ENCODE measurements at regions not wholly inside any gene's neighbourhood (a gene's known extent, or its start where the extent isn't known, plus 50 kb on each side); places are given as distances from the start of the nearest gene placed in this dataset.

DNA sequence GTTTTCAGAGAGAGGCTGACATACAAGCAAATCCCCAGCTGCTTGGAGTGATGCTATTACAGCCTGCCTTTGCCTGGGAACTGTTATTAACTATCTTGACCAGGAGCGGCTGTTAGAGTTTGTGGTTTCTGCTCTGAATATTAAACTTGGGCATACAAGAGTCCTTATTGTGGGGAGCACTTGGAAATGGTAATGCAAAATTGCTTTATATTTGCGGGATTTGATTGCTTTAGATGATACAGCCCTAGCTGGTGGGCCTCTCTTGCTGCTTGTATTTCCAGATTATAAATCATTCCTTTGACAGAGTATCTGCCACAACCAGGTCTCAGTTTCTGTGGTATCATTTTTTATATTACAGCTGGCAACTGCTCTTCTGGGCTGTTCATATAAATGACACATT, 101.9 kb upstream of the FAM204A start (continued):
- no peak for TF ChIP-seq E2F4 (CRISPR knock-in tag; IDR thresholded peaks at IDR 0.05; ENCODE audit: borderline replicate concordance, low read depth)

- TF ChIP-seq ZNF396 (CRISPR knock-in tag; IDR thresholded peaks at IDR 0.05; ENCODE audit: borderline replicate concordance), result no peak
- TF ChIP-seq, protein P1, sequence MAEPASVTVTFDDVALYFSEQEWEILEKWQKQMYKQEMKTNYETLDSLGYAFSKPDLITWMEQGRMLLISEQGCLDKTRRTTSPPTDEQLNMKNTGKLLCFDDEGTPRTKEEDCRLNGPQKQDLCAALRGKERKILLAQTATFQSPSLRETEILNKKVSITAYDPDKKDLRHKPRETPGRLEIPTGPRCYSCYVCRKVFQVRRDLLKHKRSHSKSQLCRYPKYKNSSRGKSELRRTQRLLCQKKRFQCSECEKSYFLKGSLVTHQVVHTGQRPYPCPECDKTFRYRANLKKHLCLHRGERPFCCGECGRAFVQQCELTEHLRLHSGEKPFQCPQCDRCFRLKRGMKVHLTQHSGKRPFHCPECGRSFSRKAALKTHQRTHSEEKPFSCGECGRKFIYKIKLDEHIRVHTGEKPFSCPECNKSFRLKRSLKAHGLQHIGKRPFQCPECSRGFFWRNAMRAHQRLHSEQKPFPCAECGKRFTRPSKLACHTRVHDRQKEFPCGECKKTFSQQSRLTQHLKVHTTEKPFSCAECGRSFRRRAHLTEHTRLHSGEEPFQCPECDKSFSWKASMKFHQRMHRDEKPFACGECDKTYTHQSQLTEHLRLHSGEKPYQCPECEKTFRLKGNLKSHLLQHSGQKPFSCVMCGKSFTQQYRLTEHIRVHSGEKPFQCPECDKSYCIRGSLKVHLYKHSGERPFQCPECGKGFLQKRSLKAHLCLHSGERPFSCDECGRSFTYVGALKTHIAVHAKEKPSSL (CRISPR knock-in tag; conservative IDR thresholded peaks at IDR 0.05), result no peak
- no peak for TF ChIP-seq KAT7 (CRISPR knock-in tag; IDR thresholded peaks at IDR 0.05; ENCODE audit: borderline replicate concordance)
- TF ChIP-seq ZNF219 (CRISPR knock-in tag; IDR thresholded peaks at IDR 0.05; ENCODE audit: borderline replicate concordance), result no peak
- no peak for TF ChIP-seq AFF4 (CRISPR knock-in tag; IDR thresholded peaks at IDR 0.05; ENCODE audit: borderline replicate concordance)
- TF ChIP-seq, protein P2, sequence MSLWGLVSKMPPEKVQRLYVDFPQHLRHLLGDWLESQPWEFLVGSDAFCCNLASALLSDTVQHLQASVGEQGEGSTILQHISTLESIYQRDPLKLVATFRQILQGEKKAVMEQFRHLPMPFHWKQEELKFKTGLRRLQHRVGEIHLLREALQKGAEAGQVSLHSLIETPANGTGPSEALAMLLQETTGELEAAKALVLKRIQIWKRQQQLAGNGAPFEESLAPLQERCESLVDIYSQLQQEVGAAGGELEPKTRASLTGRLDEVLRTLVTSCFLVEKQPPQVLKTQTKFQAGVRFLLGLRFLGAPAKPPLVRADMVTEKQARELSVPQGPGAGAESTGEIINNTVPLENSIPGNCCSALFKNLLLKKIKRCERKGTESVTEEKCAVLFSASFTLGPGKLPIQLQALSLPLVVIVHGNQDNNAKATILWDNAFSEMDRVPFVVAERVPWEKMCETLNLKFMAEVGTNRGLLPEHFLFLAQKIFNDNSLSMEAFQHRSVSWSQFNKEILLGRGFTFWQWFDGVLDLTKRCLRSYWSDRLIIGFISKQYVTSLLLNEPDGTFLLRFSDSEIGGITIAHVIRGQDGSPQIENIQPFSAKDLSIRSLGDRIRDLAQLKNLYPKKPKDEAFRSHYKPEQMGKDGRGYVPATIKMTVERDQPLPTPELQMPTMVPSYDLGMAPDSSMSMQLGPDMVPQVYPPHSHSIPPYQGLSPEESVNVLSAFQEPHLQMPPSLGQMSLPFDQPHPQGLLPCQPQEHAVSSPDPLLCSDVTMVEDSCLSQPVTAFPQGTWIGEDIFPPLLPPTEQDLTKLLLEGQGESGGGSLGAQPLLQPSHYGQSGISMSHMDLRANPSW (CRISPR knock-in tag; conservative IDR thresholded peaks at IDR 0.05; ENCODE audit: low read depth), result no peak
- TF ChIP-seq NR3C1 (CRISPR knock-in tag; conservative IDR thresholded peaks at IDR 0.05; ENCODE audit: low read depth), result no peak
- no peak for TF ChIP-seq SMAD3 (CRISPR knock-in tag; IDR thresholded peaks at IDR 0.05; ENCODE audit: borderline replicate concordance)
- TF ChIP-seq TEAD1 (CRISPR knock-in tag; IDR thresholded peaks at IDR 0.05), result no peak
- TF ChIP-seq ZNF121 (CRISPR knock-in tag; IDR thresholded peaks at IDR 0.05), result no peak
- no peak for TF ChIP-seq ZBTB21 (CRISPR knock-in tag; IDR thresholded peaks at IDR 0.05; ENCODE audit: borderline replicate concordance)
- TF ChIP-seq, protein P3, sequence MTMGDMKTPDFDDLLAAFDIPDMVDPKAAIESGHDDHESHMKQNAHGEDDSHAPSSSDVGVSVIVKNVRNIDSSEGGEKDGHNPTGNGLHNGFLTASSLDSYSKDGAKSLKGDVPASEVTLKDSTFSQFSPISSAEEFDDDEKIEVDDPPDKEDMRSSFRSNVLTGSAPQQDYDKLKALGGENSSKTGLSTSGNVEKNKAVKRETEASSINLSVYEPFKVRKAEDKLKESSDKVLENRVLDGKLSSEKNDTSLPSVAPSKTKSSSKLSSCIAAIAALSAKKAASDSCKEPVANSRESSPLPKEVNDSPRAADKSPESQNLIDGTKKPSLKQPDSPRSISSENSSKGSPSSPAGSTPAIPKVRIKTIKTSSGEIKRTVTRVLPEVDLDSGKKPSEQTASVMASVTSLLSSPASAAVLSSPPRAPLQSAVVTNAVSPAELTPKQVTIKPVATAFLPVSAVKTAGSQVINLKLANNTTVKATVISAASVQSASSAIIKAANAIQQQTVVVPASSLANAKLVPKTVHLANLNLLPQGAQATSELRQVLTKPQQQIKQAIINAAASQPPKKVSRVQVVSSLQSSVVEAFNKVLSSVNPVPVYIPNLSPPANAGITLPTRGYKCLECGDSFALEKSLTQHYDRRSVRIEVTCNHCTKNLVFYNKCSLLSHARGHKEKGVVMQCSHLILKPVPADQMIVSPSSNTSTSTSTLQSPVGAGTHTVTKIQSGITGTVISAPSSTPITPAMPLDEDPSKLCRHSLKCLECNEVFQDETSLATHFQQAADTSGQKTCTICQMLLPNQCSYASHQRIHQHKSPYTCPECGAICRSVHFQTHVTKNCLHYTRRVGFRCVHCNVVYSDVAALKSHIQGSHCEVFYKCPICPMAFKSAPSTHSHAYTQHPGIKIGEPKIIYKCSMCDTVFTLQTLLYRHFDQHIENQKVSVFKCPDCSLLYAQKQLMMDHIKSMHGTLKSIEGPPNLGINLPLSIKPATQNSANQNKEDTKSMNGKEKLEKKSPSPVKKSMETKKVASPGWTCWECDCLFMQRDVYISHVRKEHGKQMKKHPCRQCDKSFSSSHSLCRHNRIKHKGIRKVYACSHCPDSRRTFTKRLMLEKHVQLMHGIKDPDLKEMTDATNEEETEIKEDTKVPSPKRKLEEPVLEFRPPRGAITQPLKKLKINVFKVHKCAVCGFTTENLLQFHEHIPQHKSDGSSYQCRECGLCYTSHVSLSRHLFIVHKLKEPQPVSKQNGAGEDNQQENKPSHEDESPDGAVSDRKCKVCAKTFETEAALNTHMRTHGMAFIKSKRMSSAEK (CRISPR knock-in tag; IDR thresholded peaks at IDR 0.05; ENCODE audit: borderline replicate concordance), result no peak
- no peak for TF ChIP-seq CTCF (IDR thresholded peaks at IDR 0.05)
- TF ChIP-seq, protein P4, sequence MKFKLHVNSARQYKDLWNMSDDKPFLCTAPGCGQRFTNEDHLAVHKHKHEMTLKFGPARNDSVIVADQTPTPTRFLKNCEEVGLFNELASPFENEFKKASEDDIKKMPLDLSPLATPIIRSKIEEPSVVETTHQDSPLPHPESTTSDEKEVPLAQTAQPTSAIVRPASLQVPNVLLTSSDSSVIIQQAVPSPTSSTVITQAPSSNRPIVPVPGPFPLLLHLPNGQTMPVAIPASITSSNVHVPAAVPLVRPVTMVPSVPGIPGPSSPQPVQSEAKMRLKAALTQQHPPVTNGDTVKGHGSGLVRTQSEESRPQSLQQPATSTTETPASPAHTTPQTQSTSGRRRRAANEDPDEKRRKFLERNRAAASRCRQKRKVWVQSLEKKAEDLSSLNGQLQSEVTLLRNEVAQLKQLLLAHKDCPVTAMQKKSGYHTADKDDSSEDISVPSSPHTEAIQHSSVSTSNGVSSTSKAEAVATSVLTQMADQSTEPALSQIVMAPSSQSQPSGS (CRISPR knock-in tag; IDR thresholded peaks at IDR 0.05; ENCODE audit: borderline replicate concordance, low read depth), result no peak
- no peak for TF ChIP-seq CREB1 (CRISPR knock-in tag; IDR thresholded peaks at IDR 0.05)
- no peak for TF ChIP-seq OVOL2 (CRISPR knock-in tag; IDR thresholded peaks at IDR 0.05; ENCODE audit: borderline replicate concordance)
- Mint-ChIP-seq H3K36me3 (no peaks in the 10 kb centered on the region), H3K4me1 (no peaks in the 10 kb centered on the region), H3K9me3 (peaks cover 4% of the 10 kb centered on the region; the same call in 1 of the 2 replicates), H3K27me3 (ENCODE audit: low read depth) (no peaks in the 10 kb centered on the region), H3K27ac (no peak overlapping the region), H3K4me3 (no peak overlapping the region)
- CTCF ChIA-PET, result interaction anchor here (1.0 to 2.1 kb wide), 2 partner anchors 18 kb away, joined by 3 to 5 read pairs; no protein-coding TSS in a partner anchor
- DNase-seq (ENCODE audit: low spot score), result no peak
- POLR2A ChIA-PET, result no interaction called here
- ATAC-seq, result no peak
Observed at GRCh38 chr10:118442032-118442431, 99.9 kb upstream of the FAM204A start.
